GM12878 (cell line): ENCODE measurements at regions not wholly inside any gene's neighbourhood (a gene's known extent, or its start where the extent isn't known, plus 50 kb on each side); places are given as distances from the start of the nearest gene placed in this dataset.
A peak's percentile ranks its signal among the peaks of the same experiment; 100 is the strongest.

Experiments
- BACH1 ChIP-seq: fragments of 450-650 bp; IDR thresholded peaks from 2 replicates; pipeline ENCODE4 v1.6.1; 2017; ENCODE audit warnings: mild to moderate bottlenecking, borderline replicate concordance
- CHD1 ChIP-seq: IDR thresholded peaks from 2 replicates; pipeline ENCODE4 v1.6.1; 2012; ENCODE audit warnings: low read depth, low read length, improper control_type of control experiment
- CHD2 ChIP-seq: IDR thresholded peaks from 2 replicates; pipeline ENCODE4 v1.6.1; 2011; ENCODE audit warnings: low read depth, low read length, improper control_type of control experiment, borderline replicate concordance
- EZH2 ChIP-seq: IDR thresholded peaks from 2 replicates; pipeline ENCODE4 v1.6.1; 2012; ENCODE audit warnings: low read depth, mild to moderate bottlenecking, control low read depth, inconsistent platforms, low read length, borderline replicate concordance; ENCODE audit not compliant: control insufficient read depth
- FOXM1 ChIP-seq: IDR thresholded peaks from 2 replicates; pipeline ENCODE4 v1.6.1; 2012; ENCODE audit warnings: low read depth, mild to moderate bottlenecking, inconsistent platforms, low read length, moderate library complexity
- HDAC2 ChIP-seq: fragments of 200-600 bp; sonication (generic); IDR thresholded peaks from 2 replicates; pipeline ENCODE4 v1.6.1; 2017
- NRF1 ChIP-seq: conservative IDR thresholded peaks from 2 replicates; pipeline ENCODE4 v1.6.1; 2011; ENCODE audit warnings: mild to moderate bottlenecking, low read depth, low read length, improper control_type of control experiment
- POLR2AphosphoS5 ChIP-seq: IDR thresholded peaks from 2 replicates; pipeline ENCODE4 v1.6.1; 2011; ENCODE audit warnings: mild to moderate bottlenecking, low read length, inconsistent platforms
- POU2F2 ChIP-seq: IDR thresholded peaks from 3 replicates; pipeline ENCODE4 v1.6.1; 2011; ENCODE audit warnings: low read depth, mild to moderate bottlenecking, low read length, borderline replicate concordance
- RELB ChIP-seq: fragments of 450-650 bp; IDR thresholded peaks from 2 replicates; pipeline ENCODE4 v1.6.1; 2017; ENCODE audit warnings: low read depth, mild to moderate bottlenecking, moderate library complexity
- SREBF1 ChIP-seq: IDR thresholded peaks from 2 replicates; pipeline ENCODE4 v1.6.1; 2012; ENCODE audit warnings: mild to moderate bottlenecking, low read length
- USF1 ChIP-seq: IDR thresholded peaks from 2 replicates; pipeline ENCODE4 v1.6.1; 2011; ENCODE audit warnings: borderline replicate concordance, low read depth, mild to moderate bottlenecking, moderate library complexity, mixed read lengths, low read length; ENCODE audit not compliant: insufficient read depth; ENCODE audit errors: extremely low read length
- ZBED1 ChIP-seq: IDR thresholded peaks from 2 replicates; pipeline ENCODE4 v1.6.1; 2016; ENCODE audit warnings: borderline replicate concordance
- ZNF687 ChIP-seq: fragments of 450-650 bp; IDR thresholded peaks from 2 replicates; pipeline ENCODE4 v1.6.1; 2017; ENCODE audit warnings: mild to moderate bottlenecking, moderate library complexity
- TF ChIP-seq, protein P1 (sequence below): IDR thresholded peaks from 2 replicates; pipeline ENCODE4 v1.6.1; 2012; ENCODE audit warnings: low read length, inconsistent platforms
- TF ChIP-seq, protein P2 (sequence below): fragments of 450-650 bp; IDR thresholded peaks from 2 replicates; pipeline ENCODE4 v1.6.1; 2016; ENCODE audit warnings: mild to moderate bottlenecking
- TF ChIP-seq, protein P3 (sequence below): fragments of 450-650 bp; IDR thresholded peaks from 2 replicates; pipeline ENCODE4 v1.6.1; 2018; ENCODE audit warnings: mild to moderate bottlenecking, low read depth, moderate library complexity; ENCODE audit not compliant: partially characterized antibody

- TF ChIP-seq, protein P1, sequence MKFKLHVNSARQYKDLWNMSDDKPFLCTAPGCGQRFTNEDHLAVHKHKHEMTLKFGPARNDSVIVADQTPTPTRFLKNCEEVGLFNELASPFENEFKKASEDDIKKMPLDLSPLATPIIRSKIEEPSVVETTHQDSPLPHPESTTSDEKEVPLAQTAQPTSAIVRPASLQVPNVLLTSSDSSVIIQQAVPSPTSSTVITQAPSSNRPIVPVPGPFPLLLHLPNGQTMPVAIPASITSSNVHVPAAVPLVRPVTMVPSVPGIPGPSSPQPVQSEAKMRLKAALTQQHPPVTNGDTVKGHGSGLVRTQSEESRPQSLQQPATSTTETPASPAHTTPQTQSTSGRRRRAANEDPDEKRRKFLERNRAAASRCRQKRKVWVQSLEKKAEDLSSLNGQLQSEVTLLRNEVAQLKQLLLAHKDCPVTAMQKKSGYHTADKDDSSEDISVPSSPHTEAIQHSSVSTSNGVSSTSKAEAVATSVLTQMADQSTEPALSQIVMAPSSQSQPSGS: peak; percentile 55; the same call in 1 of the 2 replicates
- TF ChIP-seq CHD1 (no peak), SREBF1 (no peak), NRF1 (no peak), USF1 (no peak), HDAC2 (no peak), ZBED1 (peak; percentile 66; the same call in 1 of the 2 replicates), POLR2AphosphoS5 (no peak), CHD2 (no peak), RELB (0 out of 2 replicates have a peak, but pooled peaks have one; percentile 27), BACH1 (no peak), POU2F2 (no peak), ZNF687 (no peak), FOXM1 (peak; percentile 60; the same call in 1 of the 2 replicates), EZH2 (no peak)
- TF ChIP-seq, protein P2, sequence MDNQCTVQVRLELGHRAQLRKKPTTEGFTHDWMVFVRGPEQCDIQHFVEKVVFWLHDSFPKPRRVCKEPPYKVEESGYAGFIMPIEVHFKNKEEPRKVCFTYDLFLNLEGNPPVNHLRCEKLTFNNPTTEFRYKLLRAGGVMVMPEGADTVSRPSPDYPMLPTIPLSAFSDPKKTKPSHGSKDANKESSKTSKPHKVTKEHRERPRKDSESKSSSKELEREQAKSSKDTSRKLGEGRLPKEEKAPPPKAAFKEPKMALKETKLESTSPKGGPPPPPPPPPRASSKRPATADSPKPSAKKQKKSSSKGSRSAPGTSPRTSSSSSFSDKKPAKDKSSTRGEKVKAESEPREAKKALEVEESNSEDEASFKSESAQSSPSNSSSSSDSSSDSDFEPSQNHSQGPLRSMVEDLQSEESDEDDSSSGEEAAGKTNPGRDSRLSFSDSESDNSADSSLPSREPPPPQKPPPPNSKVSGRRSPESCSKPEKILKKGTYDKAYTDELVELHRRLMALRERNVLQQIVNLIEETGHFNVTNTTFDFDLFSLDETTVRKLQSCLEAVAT: no peak
- TF ChIP-seq, protein P3, sequence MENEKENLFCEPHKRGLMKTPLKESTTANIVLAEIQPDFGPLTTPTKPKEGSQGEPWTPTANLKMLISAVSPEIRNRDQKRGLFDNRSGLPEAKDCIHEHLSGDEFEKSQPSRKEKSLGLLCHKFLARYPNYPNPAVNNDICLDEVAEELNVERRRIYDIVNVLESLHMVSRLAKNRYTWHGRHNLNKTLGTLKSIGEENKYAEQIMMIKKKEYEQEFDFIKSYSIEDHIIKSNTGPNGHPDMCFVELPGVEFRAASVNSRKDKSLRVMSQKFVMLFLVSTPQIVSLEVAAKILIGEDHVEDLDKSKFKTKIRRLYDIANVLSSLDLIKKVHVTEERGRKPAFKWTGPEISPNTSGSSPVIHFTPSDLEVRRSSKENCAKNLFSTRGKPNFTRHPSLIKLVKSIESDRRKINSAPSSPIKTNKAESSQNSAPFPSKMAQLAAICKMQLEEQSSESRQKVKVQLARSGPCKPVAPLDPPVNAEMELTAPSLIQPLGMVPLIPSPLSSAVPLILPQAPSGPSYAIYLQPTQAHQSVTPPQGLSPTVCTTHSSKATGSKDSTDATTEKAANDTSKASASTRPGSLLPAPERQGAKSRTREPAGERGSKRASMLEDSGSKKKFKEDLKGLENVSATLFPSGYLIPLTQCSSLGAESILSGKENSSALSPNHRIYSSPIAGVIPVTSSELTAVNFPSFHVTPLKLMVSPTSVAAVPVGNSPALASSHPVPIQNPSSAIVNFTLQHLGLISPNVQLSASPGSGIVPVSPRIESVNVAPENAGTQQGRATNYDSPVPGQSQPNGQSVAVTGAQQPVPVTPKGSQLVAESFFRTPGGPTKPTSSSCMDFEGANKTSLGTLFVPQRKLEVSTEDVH: no peak
Measured at GRCh38 chr17:70527364-70527888, 358.1 kb downstream of the KCNJ2 start (continued).
